ENCODE measurements at regions not wholly inside any gene's neighbourhood (a gene's known extent, or its start where the extent isn't known, plus 50 kb on each side); places are given as distances from the start of the nearest gene placed in this dataset.
"Not testable (repeated sequence)": the region's sequence is repeated elsewhere in the genome, so short reads cannot be mapped to it uniquely, and the experiment has no call there.

DNA sequence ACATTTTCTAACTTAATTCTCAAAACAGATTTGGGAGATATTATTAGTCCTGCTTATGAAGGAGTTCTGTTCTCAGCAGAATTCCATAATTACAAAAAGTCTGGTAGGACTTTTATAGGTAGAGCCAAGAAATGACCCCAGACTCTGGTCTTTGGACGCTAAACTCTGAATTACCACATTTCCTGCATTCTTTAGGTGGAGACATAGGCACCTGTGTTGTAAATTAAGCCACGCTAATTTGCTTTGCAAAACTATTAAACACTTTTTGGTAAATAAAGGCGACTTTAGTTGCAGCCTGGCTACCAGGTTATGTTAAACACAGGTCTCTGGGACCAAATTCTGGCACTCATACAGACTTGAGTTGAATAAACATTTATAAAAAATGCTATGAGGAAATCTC is 77.7 kb downstream of the C9orf152 start:
- no peak for DNase-seq (ENCODE audit: low spot score)
- TF ChIP-seq, protein P1, sequence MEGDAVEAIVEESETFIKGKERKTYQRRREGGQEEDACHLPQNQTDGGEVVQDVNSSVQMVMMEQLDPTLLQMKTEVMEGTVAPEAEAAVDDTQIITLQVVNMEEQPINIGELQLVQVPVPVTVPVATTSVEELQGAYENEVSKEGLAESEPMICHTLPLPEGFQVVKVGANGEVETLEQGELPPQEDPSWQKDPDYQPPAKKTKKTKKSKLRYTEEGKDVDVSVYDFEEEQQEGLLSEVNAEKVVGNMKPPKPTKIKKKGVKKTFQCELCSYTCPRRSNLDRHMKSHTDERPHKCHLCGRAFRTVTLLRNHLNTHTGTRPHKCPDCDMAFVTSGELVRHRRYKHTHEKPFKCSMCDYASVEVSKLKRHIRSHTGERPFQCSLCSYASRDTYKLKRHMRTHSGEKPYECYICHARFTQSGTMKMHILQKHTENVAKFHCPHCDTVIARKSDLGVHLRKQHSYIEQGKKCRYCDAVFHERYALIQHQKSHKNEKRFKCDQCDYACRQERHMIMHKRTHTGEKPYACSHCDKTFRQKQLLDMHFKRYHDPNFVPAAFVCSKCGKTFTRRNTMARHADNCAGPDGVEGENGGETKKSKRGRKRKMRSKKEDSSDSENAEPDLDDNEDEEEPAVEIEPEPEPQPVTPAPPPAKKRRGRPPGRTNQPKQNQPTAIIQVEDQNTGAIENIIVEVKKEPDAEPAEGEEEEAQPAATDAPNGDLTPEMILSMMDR (IDR thresholded peaks at IDR 0.05; ENCODE audit: borderline replicate concordance, control extremely low read depth, extremely low read depth, insufficient read depth, missing control alignments), result no peak
- in situ Hi-C loops (cut with MboI; ENCODE audit: low sequenced_read_pairs, unreplicated experiment), result no loop called here

GRCh38 chr9:110130791-110131416 is 77.1 kb downstream of the C9orf152 start:
- in situ Hi-C loops (cut with MboI; ENCODE audit: low sequenced_read_pairs, unreplicated experiment), result no loop called here
- TF ChIP-seq, protein P1 (IDR thresholded peaks at IDR 0.05; ENCODE audit: borderline replicate concordance, control extremely low read depth, extremely low read depth, insufficient read depth, missing control alignments), result no peak
- no peak for DNase-seq (ENCODE audit: low spot score)

GRCh38 chr9:110131499-110131898 is 76.5 kb downstream of the C9orf152 start:
- in situ Hi-C loops (cut with MboI; ENCODE audit: low sequenced_read_pairs, unreplicated experiment), result no loop called here
- TF ChIP-seq, protein P1 (IDR thresholded peaks at IDR 0.05; ENCODE audit: borderline replicate concordance, control extremely low read depth, extremely low read depth, insufficient read depth, missing control alignments), result no peak
- DNase-seq (ENCODE audit: low spot score), result no peak

- DNase-seq (ENCODE audit: low spot score); in situ Hi-C loops (cut with MboI; ENCODE audit: low sequenced_read_pairs, unreplicated experiment): not testable (repeated sequence)
These were observed 75.4 kb downstream of the C9orf152 start for GRCh38 chr9:110132531-110132930.

DNA sequence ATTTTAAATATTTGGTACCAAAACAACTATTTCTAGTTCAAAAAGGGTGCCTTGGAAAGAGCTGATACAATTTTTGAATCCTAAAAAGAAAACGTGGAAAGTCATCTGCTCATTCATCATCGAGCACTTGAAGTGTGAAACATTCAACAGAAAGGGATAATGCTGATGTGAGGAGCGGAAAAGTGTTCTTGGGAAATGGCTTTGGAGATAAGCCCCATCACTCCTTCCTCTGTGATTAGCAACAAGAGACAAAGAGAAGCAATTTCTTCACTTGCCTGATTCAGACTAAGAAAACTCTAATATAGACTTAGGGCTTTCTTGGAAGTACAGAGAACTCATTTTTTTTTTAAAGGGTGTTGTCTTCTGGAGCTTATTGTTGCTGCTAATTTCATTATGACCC is 74.9 kb downstream of the C9orf152 start:
- in situ Hi-C loops (cut with MboI; ENCODE audit: low sequenced_read_pairs, unreplicated experiment), result no loop called here
- DNase-seq (ENCODE audit: low spot score), result no peak
- TF ChIP-seq, protein P1 (IDR thresholded peaks at IDR 0.05; ENCODE audit: borderline replicate concordance, control extremely low read depth, extremely low read depth, insufficient read depth, missing control alignments), result no peak

DNA sequence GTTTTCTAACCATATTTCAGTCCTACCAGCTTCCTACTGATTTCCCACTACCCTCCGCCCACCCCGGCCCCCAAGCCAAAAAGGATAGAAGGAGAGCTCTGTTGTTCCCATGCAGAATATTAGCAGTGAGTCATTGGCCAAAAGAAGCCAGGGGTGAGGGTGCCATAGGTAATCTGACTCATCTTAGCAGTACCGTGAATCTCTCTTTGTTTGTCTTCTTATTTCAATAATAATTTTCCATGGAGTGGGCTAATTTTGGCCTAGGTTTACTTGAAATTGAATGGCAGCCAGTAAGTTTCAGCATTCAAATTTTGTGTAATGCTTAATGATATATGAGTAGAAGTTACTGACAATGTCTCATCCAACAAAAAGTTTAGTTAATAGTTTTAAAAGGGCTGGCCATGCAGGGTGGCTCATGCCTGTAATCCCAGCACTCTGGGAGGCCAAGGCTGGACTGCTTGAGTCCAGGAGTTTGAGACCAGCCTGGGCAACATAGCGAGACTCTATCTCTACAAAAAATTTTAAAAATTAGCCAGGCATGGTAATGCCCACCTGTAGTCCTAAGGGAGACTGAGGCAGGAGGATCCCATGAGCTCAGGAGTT is 74.2 kb downstream of the C9orf152 start:
- DNase-seq (ENCODE audit: low spot score), result no peak
- TF ChIP-seq, protein P1 (IDR thresholded peaks at IDR 0.05; ENCODE audit: borderline replicate concordance, control extremely low read depth, extremely low read depth, insufficient read depth, missing control alignments), result no peak
- in situ Hi-C loops (cut with MboI; ENCODE audit: low sequenced_read_pairs, unreplicated experiment), result no loop called here

- no peak for DNase-seq (ENCODE audit: low spot score)
- in situ Hi-C loops (cut with MboI; ENCODE audit: low sequenced_read_pairs, unreplicated experiment), result no loop called here
- TF ChIP-seq, protein P1 (IDR thresholded peaks at IDR 0.05; ENCODE audit: borderline replicate concordance, control extremely low read depth, extremely low read depth, insufficient read depth, missing control alignments), result no peak
These were observed 72.1 kb downstream of the C9orf152 start for GRCh38 chr9:110135846-110136245.

Measured in GM13976 (cell line).